Parathyroid adenoma (tissue), 2 donors: ENCODE measurements at regions not wholly inside any gene's neighbourhood (a gene's known extent, or its start where the extent isn't known, plus 50 kb on each side); places are given as distances from the start of the nearest gene placed in this dataset.

ENCODE experiments used
- H2AFZ ChIP-seq: fragments of 300-600 bp; sonication (generic); one replicate; pipeline ENCODE4 v1.7.0; 2017; ENCODE audit warnings: antibody characterized with exemption, mild to moderate bottlenecking
- H3K27ac ChIP-seq: fragments of 300-600 bp; sonication (generic); one replicate; pipeline ENCODE4 v1.7.0; 2017
- H3K27me3 ChIP-seq: fragments of 300-600 bp; sonication (generic); one replicate; pipeline ENCODE4 v1.7.0; 2017; ENCODE audit warnings: low read length; ENCODE audit not compliant: control insufficient read depth, insufficient read depth
- H3K36me3 ChIP-seq: fragments of 300-600 bp; sonication (generic); one replicate; pipeline ENCODE4 v1.7.0; 2017; ENCODE audit warnings: low read length; ENCODE audit not compliant: control insufficient read depth, insufficient read depth
- H3K4me1 ChIP-seq: fragments of 300-600 bp; sonication (generic); one replicate; pipeline ENCODE4 v1.7.0; 2017; ENCODE audit warnings: control low read depth
- H3K4me2 ChIP-seq: fragments of 300-600 bp; sonication (generic); one replicate; pipeline ENCODE4 v1.7.0; 2017; ENCODE audit warnings: low read length
- H3K4me3 ChIP-seq: fragments of 300-600 bp; sonication (generic); one replicate; pipeline ENCODE4 v1.7.0; 2017; ENCODE audit warnings: low read depth, low read length
- H3K79me2 ChIP-seq: fragments of 300-600 bp; sonication (generic); one replicate; pipeline ENCODE4 v1.7.0; 2017; ENCODE audit warnings: control low read depth
- H3K9ac ChIP-seq: fragments of 300-600 bp; sonication (generic); one replicate; pipeline ENCODE4 v1.7.0; 2017; ENCODE audit warnings: mild to moderate bottlenecking
- H3K9me3 ChIP-seq: fragments of 300-600 bp; sonication (generic); one replicate; pipeline ENCODE4 v1.7.0; 2017; ENCODE audit warnings: low read length; ENCODE audit not compliant: control insufficient read depth
- TF ChIP-seq, protein P1 (sequence below): fragments of 300-600 bp; sonication (generic); IDR thresholded peaks from one replicate; pipeline ENCODE4 v1.7.0; 2017; ENCODE audit warnings: antibody characterized with exemption, mild to moderate bottlenecking
- donor health status: primary hyperparathyroidism.

DNA sequence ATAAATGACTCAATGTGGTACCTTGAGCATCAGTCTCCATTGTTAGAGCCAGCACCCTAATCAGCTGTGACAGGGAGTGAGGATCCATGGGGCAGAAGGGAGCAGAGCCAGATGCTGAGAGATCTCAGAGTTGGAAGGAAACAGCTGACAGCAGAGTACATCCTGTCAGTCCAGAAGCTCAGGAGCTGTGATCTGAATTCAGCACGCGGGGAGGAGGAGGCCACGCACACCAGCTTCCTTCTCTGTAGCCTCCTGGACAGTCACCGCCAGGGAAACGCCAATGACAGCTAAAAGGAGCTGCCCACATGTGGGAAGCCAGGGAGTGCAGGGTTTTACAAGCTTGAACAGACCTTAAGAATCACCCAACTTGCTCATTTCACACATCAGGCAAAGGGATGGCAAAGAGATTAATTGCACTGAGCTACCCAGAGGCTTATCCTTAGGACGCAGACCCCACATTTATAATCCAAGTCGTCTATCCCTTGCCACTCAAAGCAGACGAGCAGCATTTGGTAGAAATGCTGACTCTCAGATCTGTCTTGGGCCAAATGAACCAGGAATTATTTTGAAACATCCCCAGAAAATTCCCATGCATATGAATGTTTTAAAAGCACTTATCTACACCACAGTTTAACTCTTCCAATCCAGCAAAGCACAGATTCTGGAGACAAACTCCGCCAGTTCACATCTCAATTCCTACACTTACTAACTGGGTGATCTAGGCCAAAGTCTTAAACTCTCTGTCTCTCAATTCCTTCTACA lies 322.6 kb upstream of the TMTC1 start:
- Histone ChIP-seq H3K4me2 (no peak overlapping the region), H3K9me3 (no peaks in the 10 kb centered on the region), H3K4me3 (no peak overlapping the region), H3K36me3 (no peaks in the 10 kb centered on the region), H3K4me1 (no peaks in the 10 kb centered on the region), H3K79me2 (no peaks in the 10 kb centered on the region), H3K27ac (no peak overlapping the region), H3K27me3 (no peaks in the 10 kb centered on the region), H2AFZ (no peak overlapping the region), H3K9ac (no peak overlapping the region)
- TF ChIP-seq, protein P1, sequence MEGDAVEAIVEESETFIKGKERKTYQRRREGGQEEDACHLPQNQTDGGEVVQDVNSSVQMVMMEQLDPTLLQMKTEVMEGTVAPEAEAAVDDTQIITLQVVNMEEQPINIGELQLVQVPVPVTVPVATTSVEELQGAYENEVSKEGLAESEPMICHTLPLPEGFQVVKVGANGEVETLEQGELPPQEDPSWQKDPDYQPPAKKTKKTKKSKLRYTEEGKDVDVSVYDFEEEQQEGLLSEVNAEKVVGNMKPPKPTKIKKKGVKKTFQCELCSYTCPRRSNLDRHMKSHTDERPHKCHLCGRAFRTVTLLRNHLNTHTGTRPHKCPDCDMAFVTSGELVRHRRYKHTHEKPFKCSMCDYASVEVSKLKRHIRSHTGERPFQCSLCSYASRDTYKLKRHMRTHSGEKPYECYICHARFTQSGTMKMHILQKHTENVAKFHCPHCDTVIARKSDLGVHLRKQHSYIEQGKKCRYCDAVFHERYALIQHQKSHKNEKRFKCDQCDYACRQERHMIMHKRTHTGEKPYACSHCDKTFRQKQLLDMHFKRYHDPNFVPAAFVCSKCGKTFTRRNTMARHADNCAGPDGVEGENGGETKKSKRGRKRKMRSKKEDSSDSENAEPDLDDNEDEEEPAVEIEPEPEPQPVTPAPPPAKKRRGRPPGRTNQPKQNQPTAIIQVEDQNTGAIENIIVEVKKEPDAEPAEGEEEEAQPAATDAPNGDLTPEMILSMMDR: no peak

DNA sequence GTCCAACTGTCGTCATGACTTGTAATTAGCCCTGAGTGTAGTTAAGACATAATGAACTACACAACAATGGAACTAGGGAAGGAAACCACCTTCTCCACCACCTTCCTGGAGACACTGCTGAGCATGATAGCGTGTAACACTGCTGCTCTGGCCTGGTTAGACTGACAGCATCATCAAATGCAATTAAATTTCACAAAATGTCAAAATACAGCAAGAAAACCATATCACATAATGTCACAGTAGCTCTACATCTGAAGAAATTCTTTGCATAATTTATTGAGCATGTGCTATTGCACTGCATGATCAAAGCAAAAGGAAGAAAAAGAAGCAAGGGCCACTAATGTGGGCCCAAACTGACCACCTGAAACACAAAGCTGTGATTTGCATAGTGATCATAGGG lies 321.8 kb upstream of the TMTC1 start:
- no peaks in the 10 kb centered on the region for H3K4me1 ChIP-seq
- no peak overlapping the region for H3K9ac ChIP-seq
- H2AFZ ChIP-seq: no peak overlapping the region
- H3K79me2 ChIP-seq: no peaks in the 10 kb centered on the region
- TF ChIP-seq, protein P1: no peak
- H3K27ac ChIP-seq: no peak overlapping the region
- no peak overlapping the region for H3K4me2 ChIP-seq
- H3K9me3 ChIP-seq: no peaks in the 10 kb centered on the region
- no peaks in the 10 kb centered on the region for H3K27me3 ChIP-seq
- no peaks in the 10 kb centered on the region for H3K36me3 ChIP-seq
- no peak overlapping the region for H3K4me3 ChIP-seq

DNA sequence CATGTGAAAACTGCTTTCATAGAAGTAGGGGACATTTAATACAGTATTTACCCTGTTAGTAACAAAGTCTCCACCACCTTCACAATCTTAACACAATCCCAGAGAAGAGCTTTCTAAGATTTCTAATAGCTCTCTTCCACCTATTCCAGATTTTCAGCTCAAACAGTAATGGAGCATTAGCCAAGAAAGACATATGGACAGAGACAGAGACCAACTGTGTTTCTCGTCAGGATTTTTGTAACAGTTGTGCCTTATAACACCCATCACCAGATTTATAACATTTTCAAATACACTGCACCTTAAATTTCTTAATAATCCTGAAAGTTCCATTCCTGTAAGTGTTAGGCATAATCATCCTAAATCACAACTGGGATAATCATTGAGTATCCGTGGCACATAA lies 321.2 kb upstream of the TMTC1 start:
- no peaks in the 10 kb centered on the region for H3K9me3 ChIP-seq
- H3K4me3 ChIP-seq: no peak overlapping the region
- no peaks in the 10 kb centered on the region for H3K4me1 ChIP-seq
- H2AFZ ChIP-seq: no peak overlapping the region
- H3K79me2 ChIP-seq: no peaks in the 10 kb centered on the region
- TF ChIP-seq, protein P1: no peak
- no peaks in the 10 kb centered on the region for H3K27me3 ChIP-seq
- H3K36me3 ChIP-seq: no peaks in the 10 kb centered on the region
- H3K27ac ChIP-seq: no peak overlapping the region
- H3K9ac ChIP-seq: no peak overlapping the region
- H3K4me2 ChIP-seq: no peak overlapping the region

- no peak overlapping the region for H2AFZ ChIP-seq
- H3K79me2 ChIP-seq: no peaks in the 10 kb centered on the region
- H3K9ac ChIP-seq: no peak overlapping the region
- no peaks in the 10 kb centered on the region for H3K36me3 ChIP-seq
- no peaks in the 10 kb centered on the region for H3K27me3 ChIP-seq
- no peaks in the 10 kb centered on the region for H3K9me3 ChIP-seq
- no peaks in the 10 kb centered on the region for H3K4me1 ChIP-seq
- H3K4me3 ChIP-seq: no peak overlapping the region
- TF ChIP-seq, protein P1: no peak
- no peak overlapping the region for H3K4me2 ChIP-seq
- no peak overlapping the region for H3K27ac ChIP-seq
Observed at GRCh38 chr12:30100741-30101140, 317.0 kb upstream of the TMTC1 start.

DNA sequence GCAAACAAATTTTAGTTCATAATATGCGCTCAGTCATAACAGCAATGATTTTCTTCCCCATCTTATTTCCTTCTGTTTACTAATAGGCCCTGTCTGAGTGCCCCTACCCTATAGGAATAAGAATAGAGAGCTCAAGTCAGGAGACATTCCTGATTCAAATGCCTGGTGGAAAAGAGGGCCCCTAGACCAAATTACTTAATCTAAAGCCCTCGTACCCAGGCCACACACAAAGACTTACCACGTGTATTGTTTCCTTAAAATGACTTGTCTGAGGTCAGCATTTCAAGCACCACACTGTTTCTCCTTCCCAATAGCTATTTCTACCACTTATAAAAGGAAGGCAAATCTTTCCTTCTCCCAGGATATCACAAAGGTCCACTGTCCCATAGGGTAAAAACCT lies 314.9 kb upstream of the TMTC1 start:
- Histone ChIP-seq H3K4me1 (no peaks in the 10 kb centered on the region), H3K9me3 (no peaks in the 10 kb centered on the region), H3K27me3 (no peaks in the 10 kb centered on the region), H3K36me3 (no peaks in the 10 kb centered on the region), H3K9ac (no peak overlapping the region), H3K79me2 (no peaks in the 10 kb centered on the region), H2AFZ (no peak overlapping the region), H3K4me2 (no peak overlapping the region), H3K4me3 (no peak overlapping the region), H3K27ac (no peak overlapping the region)
- TF ChIP-seq, protein P1: no peak
